GM10248 (cell line): ENCODE measurements at regions not wholly inside any gene's neighbourhood (a gene's known extent, or its start where the extent isn't known, plus 50 kb on each side); places are given as distances from the start of the nearest gene placed in this dataset.

Experiments
- CTCF ChIA-PET: fragments of 300-600 bp; sonication (Branson Sonifier 250); formaldehyde crosslinking; extraction: SDS; loops from one replicate; lab custom pipeline; 2021; ENCODE audit warnings: antibody characterized with exemption; lab: Yijun Ruan, JAX
- POLR2A ChIA-PET: fragments of 350-650 bp; sonication (Branson Sonifier 250); formaldehyde crosslinking; extraction: SDS; loops from one replicate; lab custom pipeline; 2020; ENCODE audit warnings: antibody characterized with exemption; lab: Yijun Ruan, JAX
- DNase-seq: peaks from one replicate; pipeline ENCODE4 v3.0.0; 2012; ENCODE audit errors: extremely low spot score
- TF ChIP-seq, protein P1 (sequence below): IDR thresholded peaks from 2 replicates; pipeline ENCODE4 v1.5.1; 2012; ENCODE audit warnings: mild to moderate bottlenecking, low read depth; ENCODE audit errors: extremely low read depth, missing control alignments, control extremely low read depth

DNA sequence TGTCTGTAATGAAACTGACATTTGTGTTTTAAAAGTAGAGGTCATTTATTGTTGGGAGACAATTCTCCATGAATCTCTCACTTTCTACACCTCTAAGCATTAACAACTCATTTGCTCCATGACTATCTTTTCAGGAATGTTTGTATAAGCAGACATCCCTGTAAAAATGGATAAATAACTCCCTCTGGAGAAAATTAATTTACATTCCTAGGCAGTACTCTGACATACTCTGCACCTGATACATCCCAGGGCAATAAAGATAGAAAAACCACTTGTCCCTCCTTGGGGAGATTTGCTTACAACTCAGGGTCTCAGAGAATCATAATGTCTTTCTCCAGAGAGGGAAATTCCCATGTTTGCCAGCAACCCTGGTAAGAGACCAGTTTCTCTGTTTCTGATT is 1037.7 kb upstream of the SLC39A10 start:
- POLR2A ChIA-PET = no interaction called here
- no peak for DNase-seq
- CTCF ChIA-PET = no interaction called here
- TF ChIP-seq, protein P1, sequence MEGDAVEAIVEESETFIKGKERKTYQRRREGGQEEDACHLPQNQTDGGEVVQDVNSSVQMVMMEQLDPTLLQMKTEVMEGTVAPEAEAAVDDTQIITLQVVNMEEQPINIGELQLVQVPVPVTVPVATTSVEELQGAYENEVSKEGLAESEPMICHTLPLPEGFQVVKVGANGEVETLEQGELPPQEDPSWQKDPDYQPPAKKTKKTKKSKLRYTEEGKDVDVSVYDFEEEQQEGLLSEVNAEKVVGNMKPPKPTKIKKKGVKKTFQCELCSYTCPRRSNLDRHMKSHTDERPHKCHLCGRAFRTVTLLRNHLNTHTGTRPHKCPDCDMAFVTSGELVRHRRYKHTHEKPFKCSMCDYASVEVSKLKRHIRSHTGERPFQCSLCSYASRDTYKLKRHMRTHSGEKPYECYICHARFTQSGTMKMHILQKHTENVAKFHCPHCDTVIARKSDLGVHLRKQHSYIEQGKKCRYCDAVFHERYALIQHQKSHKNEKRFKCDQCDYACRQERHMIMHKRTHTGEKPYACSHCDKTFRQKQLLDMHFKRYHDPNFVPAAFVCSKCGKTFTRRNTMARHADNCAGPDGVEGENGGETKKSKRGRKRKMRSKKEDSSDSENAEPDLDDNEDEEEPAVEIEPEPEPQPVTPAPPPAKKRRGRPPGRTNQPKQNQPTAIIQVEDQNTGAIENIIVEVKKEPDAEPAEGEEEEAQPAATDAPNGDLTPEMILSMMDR = no peak

DNA sequence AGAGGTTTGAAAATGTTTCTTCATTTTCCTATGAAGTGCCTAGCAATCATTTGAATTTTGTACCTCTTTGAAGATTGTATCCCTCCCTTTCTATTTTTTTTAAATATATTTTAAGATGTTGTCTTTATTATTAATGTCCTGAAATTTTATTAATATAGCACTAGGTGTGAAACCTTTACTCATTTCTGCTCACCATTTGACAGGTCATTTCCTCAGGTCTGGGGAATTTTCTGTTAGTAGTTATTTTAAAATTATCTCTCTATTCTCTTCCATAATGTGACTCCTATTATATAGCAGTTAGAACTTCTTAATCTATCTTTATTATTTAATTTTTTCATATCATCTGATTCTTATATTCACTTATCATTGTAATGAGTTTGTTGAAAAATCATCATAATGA is 1038.6 kb upstream of the SLC39A10 start:
- TF ChIP-seq, protein P1 = no peak
- ChIA-PET POLR2A (no interaction called here), CTCF (no interaction called here)
- no peak for DNase-seq

DNA sequence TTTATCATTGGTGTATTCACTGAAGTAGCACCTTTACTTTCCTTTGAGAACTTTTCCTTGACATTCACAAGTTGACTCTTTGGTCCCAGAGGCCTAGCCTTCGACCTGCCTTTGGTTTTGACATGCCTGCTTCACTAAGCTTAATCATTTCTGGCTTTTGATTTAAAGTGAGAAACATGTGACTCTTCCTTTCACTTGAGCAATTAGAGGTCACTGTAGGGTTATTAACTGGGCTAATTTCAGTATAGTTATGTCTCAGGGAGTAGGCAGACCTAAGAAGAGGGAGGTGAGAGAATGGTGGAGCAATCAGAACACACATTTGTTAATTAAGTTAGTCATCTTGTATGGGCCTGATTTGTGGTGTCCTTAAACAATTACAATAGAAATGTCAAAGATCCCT is 1040.7 kb upstream of the SLC39A10 start:
- peak; percentile 3 for DNase-seq
- CTCF ChIA-PET = interaction anchor here (0.8 to 1.0 kb wide), 2 partner anchors 10 to 32 kb away, joined by 3 read pairs; no protein-coding TSS in a partner anchor
- POLR2A ChIA-PET = no interaction called here
- TF ChIP-seq, protein P1 = no peak

DNA sequence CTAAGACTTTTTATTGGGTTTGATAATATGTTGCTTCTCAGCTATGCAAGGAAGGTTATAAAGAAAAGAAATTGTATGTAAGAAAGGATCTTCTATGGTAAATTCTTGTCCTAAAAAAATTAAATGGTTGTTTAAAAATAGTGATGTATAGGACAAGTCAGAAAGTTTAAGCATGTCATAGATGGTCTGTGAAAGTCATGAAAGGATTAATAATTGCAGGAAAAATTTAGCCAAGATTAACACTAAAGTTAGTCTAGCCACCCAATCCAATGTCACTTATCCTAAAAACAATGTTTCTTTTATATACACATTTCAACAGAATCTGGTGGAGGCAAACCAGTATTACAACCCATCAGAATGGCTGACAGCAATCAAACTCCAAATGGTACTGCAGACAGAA is 1046.7 kb upstream of the SLC39A10 start:
- CTCF ChIA-PET = no interaction called here
- no peak for DNase-seq
- POLR2A ChIA-PET = no interaction called here
- TF ChIP-seq, protein P1 = no peak

DNA sequence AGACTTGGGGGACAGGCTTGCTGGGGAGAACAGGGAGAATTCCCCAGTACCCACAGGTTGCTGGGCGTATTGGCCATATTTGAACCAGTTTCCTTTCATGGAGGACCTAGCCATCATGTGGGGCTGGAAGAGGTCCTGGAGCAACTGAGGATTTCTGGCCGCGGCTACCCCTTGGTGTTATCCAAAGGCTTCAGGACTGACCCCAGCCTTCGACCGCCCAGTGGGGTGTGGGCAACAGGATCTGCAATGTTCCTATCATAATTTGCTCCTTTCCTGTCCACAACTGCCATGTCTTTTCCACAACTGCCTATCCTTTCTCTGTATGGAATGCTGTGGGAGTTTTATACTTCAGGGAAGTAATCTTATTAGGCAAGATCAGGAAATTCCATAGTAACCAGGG is 1053.6 kb upstream of the SLC39A10 start:
- CTCF ChIA-PET = no interaction called here
- no peak for DNase-seq
- POLR2A ChIA-PET = no interaction called here
- TF ChIP-seq, protein P1 = no peak

DNA sequence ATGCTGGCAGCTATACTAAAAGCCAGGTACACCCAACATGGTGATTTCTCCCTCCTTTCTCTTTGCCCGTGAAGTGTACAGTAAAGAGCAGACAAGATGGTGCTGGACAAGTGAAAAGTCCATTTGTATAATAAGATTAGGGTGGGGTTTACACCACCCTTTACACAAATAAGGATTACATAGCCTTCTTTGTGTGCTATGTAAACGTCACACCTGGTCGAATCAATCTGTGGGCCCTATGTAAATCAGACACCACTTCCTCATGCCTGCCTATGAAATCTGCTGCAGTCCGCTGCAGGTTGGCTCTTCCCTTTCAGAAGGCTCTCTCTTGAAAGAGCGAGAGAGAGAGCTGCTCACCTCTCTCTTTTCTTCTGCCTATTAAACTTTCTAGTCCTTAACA is 1054.3 kb upstream of the SLC39A10 start:
- TF ChIP-seq, protein P1 = no peak
- DNase-seq = no peak
- CTCF ChIA-PET = no interaction called here
- POLR2A ChIA-PET = no interaction called here

DNA sequence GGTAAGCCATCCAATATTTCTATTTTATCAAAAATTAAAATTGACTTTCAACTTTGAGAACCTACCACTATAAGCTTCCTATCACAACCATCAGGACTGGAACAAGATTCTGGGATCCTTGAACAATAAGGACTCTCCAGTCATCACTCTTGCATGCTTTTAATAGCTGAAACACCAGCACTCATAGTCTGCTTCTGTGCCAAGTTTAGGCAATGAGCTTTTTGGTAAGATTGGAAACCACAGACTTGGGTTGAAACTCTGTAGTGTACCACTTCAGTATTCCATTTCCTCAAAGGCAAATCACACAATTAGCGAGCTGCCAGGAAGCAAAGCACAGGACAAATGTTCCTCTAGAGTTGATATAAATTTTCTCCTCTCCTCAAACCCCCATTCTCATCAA is 1065.8 kb upstream of the SLC39A10 start:
- ChIA-PET CTCF (no interaction called here), POLR2A (no interaction called here)
- DNase-seq = no peak
- TF ChIP-seq, protein P1 = no peak
